ENCODE measurements at regions not wholly inside any gene's neighbourhood (a gene's known extent, or its start where the extent isn't known, plus 50 kb on each side); places are given as distances from the start of the nearest gene placed in this dataset.

- TF ChIP-seq POLR2A (IDR thresholded peaks at IDR 0.05), result no peak
- TF ChIP-seq CTCF (IDR thresholded peaks at IDR 0.05), result no peak
Observed at GRCh38 chr4:79232540-79232939, 93.3 kb downstream of the NAA11 start.
